Esophagus muscularis mucosa (tissue), 3 donors: ENCODE measurements at regions not wholly inside any gene's neighbourhood (a gene's known extent, or its start where the extent isn't known, plus 50 kb on each side); places are given as distances from the start of the nearest gene placed in this dataset.

Source experiments
- CTCF ChIP-seq, 3 experiments: fragments of 200-600 bp in 2 of 3; fragments of 450-650 bp in 1 of 3; sonication (generic) in 2 of 3; IDR thresholded peaks; one replicate each; pipeline ENCODE4 v1.5.1; 2017 to 2019; ENCODE audit warnings: antibody characterized with exemption in 3 of 3, mild to moderate bottlenecking in 2 of 3, moderate library complexity in 1 of 3
- POLR2A ChIP-seq: fragments of 450-650 bp; IDR thresholded peaks from one replicate; pipeline ENCODE4 v1.6.1; 2017; ENCODE audit warnings: antibody characterized with exemption, moderate library complexity, mild to moderate bottlenecking, low read depth

GRCh38 chr4:95641571-95641970, 92.8 kb upstream of the UNC5C start:
- TF ChIP-seq POLR2A (no peak), CTCF (IDR thresholded peaks at IDR 0.05) (no peak)
